Inferior parietal cortex (tissue), 1 donor: ENCODE measurements at regions not wholly inside any gene's neighbourhood (a gene's known extent, or its start where the extent isn't known, plus 50 kb on each side); places are given as distances from the start of the nearest gene placed in this dataset.

ENCODE experiments used
- DNase-seq: peaks from one replicate; pipeline ENCODE4 v3.0.0-alpha.2; 2016; ENCODE audit errors: extremely low spot score

DNA sequence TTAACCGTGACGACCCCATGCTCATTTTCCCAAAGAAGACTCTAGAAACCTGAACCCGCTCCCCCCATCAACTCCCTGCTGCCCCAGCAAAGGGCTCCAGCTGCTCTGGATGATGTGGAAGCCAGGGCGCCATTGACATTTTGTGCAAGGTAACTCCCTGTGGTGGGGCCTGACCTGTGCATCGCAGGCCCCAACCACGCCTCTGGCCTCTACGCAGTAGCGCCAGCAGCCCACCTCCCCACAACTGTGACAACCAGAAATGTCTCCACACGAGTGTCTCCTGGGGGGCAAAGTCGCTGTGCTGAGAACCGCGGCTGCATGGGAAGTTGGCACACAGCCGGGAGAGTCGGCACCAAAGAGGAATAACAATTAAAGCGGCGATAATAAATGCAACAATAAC, 86.9 kb upstream of the PRR5 start:
- no peak for DNase-seq

DNA sequence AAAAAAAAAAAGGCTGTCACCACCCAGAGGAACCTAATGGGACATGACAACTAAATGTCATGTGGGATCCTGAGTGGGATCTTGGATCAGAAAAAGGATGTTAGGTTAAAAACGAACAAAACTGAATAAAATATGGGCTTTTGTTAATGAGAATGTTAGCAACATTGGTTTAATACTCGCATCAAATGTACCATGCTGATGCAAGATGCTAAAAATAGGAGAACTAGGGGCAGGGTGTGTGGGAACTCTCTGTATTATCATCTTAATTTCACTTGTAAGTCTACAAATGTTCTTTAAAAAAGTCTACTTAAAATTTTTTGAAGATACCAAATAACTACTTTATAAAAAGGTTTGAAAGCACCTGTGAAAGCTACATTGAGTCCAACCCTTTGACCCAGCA, 88.8 kb upstream of the PRR5 start:
- no peak for DNase-seq

DNA sequence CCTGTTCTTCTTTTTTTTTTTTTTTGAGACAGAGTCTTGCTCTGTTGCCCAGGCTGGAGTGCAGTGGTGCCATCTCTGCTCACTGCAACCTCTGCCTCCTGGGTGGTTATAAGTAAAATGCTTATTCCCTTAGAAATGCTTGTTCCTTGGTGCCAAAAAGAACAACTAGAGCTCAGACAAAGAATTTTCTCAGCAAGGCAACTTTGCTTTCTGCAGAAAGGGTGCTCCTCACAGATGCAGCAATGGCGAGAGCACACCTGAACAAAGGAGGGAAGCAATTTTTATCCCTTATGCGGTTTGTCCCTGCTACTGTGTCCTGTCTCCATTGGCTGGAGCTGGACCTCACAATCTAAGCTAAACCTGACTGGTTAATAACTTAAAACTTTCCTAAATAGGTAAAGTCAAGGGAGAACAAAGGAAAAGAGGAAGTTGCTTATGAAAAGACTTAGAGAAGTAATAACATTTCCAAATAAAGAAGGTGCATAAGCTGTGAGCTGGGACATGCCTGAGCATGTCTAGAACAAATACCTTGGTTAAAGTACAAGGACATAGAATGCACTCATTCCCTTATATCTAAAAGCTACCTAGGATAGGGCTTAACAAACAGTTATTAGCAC, 90.0 kb upstream of the PRR5 start:
- no peak for DNase-seq

DNA sequence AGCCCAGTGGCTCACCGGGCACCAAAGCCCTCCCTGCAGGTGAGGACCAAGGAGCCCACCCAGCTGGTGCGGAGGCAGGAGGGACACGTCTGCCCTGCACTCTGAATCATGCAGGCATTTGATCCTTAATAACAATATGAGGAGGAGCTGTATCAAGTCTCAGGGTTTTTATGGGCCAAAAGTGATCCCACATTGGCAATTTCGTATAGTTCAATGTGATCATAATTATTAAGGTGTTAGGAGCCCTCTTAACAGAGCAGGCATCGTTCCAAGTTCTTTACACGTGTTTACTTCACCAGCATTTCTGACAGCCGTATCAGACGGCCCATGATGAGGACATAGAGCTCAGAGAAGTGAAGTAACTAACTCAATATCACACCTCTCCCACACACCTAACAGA, 91.9 kb upstream of the PRR5 start:
- DNase-seq: no peak

DNA sequence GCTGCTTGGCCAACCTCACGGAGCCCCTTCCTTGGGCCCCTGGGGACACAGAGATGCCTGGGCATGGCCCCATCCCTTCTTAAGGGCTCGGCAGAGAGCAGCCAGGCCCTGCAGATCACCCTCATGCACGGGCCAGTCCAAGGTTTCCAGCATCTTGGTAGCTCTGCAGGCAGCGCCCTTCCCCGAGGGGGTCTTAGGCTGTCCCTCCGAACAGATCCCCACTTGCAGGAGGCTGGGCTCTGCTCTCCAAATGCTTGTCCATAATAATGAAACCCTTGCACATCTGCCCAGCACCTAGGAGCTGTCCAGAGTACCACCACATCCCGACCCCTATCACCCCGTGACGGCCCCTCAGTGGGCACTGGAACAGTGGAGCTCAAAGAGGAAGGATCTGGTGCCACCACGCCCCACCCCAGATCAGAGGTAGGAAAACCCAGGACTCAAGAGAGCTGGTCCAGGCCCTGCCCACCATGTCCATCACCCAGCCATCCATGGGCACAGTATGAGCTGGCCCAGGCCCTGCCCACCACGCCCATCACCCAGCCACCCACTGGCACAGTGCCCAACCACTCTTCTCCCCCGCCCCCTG, 92.5 kb upstream of the PRR5 start:
- no peak for DNase-seq

DNA sequence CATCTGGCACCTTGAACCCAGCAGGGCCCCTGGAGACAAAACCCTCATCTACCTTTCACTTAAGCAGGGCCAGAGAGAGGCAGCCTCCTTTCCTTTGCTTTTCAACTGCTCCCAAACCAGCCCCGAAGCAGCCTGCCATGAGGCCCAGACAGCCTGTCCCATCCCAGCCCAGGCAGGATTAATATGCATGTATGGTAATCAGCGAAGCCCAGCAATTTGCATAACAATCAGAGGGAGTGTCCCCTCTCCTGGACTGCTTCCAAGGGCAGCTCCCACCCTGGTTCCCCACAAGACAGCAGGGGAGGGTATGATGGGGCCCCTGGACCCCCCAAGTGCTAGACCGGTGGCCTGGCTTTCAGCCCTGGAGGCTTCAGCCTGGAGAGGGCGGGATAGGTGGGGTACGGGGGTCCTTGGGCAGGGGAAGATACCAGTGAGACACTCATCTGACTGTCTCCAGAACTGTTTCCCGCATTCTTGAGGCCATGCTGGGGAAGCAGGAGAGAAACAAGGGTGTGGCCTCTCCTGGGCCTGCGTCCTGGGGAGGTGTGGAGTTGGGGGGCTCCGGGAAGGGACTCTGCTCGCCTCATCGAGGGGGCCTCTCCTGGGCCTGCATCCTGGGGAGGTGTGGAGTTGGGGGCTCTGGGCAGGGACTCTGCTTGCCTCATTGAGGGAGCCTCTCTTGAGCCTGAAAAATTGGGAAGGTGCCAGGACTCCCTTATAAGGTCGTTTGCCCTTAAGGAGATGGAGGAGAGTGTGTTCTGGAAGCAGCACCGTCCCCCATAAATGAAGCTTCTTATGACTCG, 93.2 kb upstream of the PRR5 start:
- DNase-seq: no peak

DNA sequence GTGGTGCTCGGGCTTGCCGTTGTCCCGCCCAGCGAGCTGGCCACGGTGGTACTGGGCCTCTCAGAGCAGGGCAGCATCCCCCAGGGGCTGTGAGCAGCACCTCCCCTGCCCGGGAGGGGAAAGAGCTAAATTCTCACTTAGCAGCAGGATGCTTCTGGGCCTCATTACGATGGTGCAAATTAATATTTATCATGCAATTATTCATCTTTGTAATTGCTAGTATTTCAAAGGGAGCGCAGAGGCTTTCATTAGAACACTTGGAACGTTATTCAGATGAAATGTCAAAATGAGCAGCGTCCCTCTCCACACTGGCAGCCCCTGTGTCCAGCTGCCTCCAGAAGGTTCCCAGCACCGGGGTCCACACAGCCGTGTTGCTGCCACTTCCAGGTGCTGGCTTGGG, 95.9 kb upstream of the PRR5 start:
- no peak for DNase-seq

DNA sequence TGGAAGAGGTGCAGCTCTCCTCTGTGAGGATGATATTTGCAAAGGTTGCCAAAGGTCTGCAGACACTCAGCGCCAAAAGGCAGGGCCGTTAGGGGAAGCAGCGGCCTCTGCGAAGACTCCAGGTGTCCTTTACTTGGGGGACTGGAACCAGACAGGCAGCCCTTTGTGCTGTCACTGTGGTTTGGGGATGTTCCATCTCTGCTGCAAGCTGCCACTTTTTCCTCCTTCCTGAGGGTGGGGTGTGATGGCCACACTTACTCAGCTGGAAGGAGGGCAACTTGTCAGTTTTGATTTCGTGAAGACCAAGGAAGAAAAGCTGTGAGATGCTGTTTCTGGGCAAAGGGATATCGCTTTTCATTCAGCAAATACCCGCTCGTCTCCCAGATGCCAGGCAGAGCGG, 96.5 kb upstream of the PRR5 start:
- DNase-seq: no peak

DNA sequence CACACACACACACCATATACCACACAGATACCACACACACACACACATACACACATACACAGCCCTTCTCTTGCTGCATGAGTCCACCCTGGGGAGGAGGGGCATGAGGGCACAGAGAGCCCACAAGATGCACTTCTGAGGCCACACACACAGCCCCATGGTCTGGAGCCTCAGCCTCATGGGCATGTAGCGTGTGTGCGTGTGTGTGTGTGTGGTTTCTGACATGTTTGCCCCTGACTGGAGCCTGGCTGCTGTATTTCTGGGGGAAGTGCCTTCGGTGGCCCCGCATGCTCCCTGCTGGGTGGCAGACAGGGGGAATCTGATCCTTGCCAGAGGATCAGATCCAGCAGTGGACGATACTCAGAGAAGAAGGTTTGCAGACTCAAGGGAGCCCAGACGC, 97.0 kb upstream of the PRR5 start:
- DNase-seq: no peak

DNA sequence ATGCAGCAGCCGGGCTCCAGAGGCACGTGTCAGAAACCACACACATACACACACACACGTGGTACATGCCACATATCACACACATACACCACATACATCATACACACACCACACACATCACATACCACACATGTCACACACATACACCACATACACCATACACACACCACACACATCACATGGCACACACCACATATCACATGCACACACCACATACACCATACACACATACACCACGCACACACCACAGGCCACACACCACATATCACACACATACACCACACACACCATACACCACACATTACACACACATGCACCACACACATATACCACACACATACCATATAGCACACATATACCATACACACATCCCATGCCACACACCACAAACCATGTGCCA, 97.5 kb upstream of the PRR5 start:
- DNase-seq: no peak

DNA sequence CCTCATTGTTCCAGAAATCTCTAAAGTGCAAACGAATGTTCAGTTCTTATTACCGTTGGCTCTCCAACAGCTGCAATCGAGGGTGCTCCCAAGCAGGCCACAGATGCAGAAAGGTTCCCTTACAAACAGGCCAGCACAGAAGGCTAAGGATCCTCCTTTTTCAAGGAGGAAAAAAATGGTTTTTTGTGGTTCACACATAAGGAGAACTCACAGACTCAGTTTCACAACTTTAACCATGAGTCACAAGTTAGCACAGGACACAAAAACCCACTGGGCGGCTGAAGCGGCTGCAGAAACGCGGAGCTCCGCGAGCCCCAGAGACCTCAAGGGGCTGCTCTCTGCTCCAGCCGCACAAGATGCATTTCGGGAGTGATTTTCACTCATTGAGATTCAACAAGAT, 98.2 kb upstream of the PRR5 start:
- DNase-seq: no peak

DNA sequence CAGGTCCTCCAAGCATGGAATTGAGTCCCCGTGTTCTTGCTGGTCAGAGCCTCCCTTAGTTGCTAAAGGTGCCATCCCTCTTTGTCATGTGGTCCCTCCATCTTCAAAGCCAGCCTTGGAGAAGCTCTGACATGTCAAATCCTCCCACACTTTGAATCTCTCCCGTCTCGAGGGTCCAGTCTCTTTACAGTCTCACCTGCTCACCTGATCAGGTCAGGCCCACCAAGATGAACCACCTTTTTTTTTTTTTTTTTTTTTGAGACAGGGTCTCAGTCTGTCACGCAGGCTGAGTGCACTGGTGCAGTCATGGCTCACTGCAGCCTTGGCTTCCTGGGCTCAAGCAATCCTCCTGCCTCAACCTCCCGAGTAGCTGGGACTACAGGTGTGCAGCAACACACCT, 100.3 kb upstream of the PRR5 start:
- DNase-seq: no peak

DNA sequence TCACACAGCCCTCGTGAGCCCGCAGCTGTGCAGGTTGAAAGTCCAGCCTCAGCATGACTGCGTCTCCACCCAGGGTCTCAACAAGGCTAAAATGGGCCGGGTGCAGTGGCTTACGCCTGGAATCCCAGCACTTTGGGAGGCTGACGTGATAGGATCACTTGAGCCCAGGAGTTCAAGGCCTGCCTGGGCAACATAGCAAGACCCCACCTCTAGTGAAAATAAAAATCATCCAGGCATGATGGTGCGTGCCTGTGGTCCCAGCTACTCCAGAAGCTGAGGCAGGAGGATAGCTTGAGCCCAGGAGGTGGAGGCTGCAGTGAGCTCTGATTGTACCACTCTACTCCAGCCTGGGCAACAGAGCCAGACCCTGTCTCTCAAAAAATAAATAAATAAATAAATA, 100.8 kb upstream of the PRR5 start:
- DNase-seq: no peak

DNA sequence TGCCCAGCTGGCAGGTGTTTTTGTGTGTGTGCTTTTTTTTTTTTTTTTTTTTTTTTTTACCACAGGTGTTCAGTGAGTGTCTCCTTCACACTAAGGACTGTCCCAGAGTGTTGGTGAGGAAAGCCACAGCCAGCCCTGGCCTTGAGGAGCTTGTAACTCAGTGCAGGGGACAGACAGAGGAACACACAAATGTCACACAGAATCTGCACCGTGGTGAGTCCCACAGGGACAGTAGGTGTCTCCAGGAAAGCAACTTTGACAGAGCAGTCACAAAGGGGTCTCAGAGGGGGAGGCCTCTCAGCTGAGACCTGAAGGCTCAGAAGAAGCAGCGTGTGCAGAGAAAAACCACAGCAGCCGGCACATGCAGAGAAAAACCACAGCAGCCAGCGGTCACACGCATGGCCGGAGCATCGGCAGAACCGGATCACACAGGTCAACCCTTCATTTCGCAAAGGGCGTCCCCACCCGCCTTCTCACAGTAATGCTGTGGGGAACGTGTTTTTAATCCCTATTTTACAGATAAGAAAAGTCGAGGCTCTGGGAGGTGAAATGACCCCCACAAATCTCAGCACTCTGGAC, 101.7 kb upstream of the PRR5 start:
- no peak for DNase-seq

DNA sequence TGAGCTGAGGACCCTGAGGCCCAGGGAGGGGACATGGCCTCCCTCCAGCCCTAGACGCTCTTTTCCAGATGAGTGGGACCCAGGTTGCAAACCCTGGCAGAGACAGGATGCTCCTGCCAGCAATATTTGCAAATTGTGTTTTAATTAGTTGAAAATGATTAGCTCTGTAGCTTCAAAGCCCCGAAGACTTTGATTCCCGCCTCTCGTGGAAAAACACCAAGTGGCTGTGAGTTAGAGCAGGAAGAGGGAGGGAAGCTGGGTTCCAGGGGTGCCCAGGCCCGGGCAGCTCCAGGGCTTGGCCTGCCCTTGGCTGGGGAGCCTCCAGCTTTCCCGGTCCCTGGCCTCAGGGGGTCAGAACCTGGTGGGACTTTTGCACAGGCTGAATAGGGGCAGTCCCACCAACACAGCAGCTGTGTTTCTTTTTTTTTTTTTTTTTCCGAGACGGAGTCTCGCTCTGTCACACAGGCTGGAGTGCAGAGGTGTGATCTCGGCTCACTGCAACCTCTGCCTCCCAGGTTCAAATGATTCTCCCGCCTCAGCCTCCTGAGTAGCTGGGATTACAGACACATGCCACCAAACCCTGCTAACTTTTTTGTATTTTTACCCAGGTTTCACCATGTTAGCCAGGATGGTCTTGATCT, 101.6 kb upstream of the RTL6 start:
- DNase-seq: no peak

DNA sequence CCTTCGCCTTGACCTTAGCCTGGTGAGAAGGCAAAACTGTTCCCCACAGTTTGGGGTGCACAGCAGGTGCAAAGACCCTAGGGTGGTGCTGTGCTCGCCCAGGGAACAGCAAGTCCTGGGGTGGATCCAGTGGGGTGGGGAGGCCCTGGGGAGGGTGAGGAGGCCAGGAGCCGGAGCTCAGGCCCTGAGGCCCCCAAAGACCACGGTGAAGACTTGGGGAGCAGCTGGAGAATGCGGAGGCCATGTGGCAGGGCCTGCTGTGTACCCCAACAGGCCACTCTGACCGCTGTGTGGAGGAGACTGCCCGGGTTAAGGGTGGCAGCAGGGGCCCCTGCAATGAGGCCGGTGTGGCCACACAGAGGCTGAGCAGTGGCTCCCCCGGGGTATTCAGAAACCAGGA, 101.1 kb upstream of the RTL6 start:
- DNase-seq: no peak

DNA sequence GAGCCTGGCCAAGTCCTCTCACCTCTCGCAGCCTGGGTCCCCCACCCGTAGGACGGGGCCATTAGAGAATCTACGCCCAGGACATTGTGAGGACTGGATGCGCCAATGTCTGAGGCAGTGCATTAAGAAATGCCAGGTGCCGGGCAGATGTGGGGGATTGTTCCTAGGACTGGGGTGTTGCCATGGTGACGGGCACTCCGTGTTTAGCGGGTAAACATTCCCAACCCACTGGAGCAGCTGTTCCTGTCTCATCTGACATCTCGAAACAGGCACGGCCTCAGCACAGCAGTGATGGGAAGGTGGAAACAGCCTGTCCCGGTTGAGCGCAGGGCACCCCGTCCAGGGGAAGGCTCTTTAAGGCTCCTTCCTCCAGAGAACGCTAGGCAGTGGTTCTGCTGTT, 99.6 kb upstream of the RTL6 start:
- no peak for DNase-seq

DNA sequence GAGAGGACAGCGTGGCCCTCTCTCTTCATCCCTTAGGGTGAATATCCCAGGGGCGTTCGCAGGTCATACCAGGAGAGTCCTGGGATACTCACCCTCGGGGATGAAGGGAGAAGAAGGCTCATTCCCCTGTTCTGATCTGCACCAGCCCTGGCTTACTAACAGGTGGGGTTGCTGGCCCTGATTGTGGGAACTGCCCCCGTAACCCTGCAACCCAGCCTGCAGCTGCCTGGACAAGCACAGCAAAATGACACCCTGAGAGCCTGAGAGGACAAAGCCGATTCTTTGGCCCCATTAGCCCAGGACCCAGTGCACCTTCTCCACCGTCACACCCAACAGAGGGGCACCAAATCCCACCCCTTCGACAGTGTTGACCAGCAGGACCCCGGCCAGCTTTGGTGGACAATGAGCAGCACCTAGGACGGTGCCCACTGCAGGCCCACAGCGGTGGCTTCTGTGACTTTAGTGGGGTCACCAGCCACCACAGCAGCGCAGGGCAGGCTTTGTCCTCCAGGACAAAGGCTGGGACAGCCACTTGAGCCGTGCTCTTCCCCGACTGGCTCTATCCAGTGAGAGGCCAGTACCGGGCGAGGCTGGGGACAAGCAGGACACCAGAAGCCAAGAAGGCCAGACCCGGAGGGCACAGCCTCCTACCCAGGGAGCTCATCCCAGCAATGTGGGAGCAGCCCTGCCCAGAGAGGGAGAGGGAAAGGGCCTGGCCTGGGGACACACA, 98.5 kb upstream of the RTL6 start:
- DNase-seq: no peak

DNA sequence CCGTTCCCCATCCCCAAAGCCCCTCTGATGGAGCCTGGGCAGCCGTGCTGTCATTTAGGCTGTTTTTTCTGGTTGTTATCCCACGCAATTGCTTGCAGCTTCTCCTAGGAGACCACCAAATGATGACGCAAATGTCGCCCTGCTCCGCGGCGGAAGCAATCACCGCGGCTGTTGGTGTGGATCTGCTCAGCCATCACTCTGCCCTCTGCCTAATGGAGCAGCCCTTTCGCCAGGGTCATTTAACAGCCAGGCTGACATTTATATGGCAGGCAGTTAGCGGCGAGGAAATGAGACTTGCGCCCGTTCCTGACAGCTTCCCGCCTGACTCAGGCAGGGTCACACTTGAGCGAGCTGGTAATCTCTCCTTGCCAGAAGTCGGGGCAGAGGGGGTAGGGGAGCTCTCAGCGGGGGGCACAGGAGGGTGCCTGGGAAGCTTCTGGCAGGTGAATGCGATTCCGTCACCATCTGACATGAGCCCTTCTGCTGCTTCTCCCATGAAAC, 97.9 kb upstream of the RTL6 start:
- DNase-seq: no peak

DNA sequence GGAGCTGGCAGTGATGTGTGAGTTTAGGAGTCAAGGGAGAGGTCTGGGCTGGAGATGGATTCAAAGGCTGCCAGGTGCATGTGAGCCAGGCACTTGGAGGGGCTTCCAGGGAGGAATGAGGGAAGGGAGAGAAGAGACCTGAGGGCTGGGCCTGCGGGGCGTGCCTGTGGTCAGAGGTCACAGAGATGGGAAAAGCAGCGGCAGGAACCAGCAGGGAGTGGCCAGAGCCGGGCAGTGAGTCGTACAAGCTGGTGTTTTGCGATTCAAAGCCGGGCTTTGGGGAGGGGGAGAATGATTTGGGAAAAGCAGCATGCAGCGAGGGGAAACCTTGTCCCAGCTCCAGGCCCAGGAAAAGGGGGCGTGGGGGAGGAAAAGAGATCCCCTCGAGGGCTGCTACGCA, 96.9 kb upstream of the RTL6 start:
- DNase-seq: no peak

DNA sequence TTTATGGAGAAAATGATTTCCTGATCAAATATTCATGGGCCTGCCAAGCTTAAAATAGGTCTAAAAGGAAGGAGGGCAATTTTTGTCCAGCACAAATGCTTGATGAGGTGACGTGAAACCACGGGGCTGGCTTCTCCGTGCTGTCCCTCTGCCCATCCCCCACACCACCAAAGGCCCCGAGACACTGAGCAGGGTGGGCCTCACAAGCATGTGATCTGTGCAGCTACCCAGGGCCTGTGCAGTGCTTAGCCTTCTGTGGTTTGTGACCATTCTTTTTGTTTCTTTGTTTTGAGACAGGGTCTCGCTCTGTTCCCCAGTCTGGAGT, 94.8 kb upstream of the RTL6 start:
- no peak for DNase-seq
